Breast epithelium (tissue), 4 donors: ENCODE measurements at regions not wholly inside any gene's neighbourhood (a gene's known extent, or its start where the extent isn't known, plus 50 kb on each side); places are given as distances from the start of the nearest gene placed in this dataset.

ENCODE experiments used
- DNase-seq, 2 donors: peaks; one replicate each; pipeline ENCODE4 v3.0.0-alpha.2; 2019; ENCODE audit warnings: low spot score in 2 of 2
- H3K27ac ChIP-seq, 2 donors: fragments of 200-600 bp; sonication (generic) in 1 of 2; one replicate each; pipeline ENCODE4 v1.5.1; 2016 to 2019; ENCODE audit warnings: mild to moderate bottlenecking in 1 of 2
- H3K27me3 ChIP-seq, 2 donors: fragments of 200-600 bp; sonication (generic) in 1 of 2; one replicate each; pipeline versions ENCODE4 v1.5.1 to v1.6.0; 2017 to 2019; ENCODE audit warnings: control low read depth in 1 of 2, mild to moderate bottlenecking in 1 of 2
- H3K36me3 ChIP-seq: fragments of 200-600 bp; one replicate; pipeline ENCODE4 v1.5.1; 2019
- H3K4me1 ChIP-seq, 2 donors: fragments of 200-600 bp; sonication (generic); one replicate each; pipeline ENCODE4 v1.5.1; 2016 to 2019; ENCODE audit warnings: control low read depth in 1 of 2
- H3K4me3 ChIP-seq, 3 donors: fragments of 200-600 bp; sonication (generic); 1 replicate in 2 of 3; 2 replicates in 1 of 3; pipeline ENCODE4 v1.5.1; 2016 to 2019; ENCODE audit warnings: mild to moderate bottlenecking in 3 of 3, moderate library complexity in 2 of 3
- H3K9me3 ChIP-seq, 2 donors: fragments of 200-600 bp; sonication (generic) in 1 of 2; one replicate each; pipeline ENCODE4 v1.5.1; 2016 to 2019; ENCODE audit warnings: control low read depth in 1 of 2
- POLR2A ChIP-seq: fragments of 450-650 bp; IDR thresholded peaks from one replicate; pipeline ENCODE4 v1.6.1; 2016; ENCODE audit warnings: antibody characterized with exemption, mild to moderate bottlenecking, moderate library complexity
- POLR2AphosphoS5 ChIP-seq, 3 donors: sonication (generic); formaldehyde crosslinking; IDR thresholded peaks; one replicate each; pipeline ENCODE4 v1.6.1; 2017; ENCODE audit warnings: antibody characterized with exemption in 3 of 3
- intact Hi-C: fragments of 100-400 bp; cut with DNase I; formaldehyde crosslinking; loops from one replicate; pipeline ENCODE4 v1.15.1; 2023; ENCODE audit warnings: low total_unique reads
- TF ChIP-seq, protein P1 (sequence below), 3 donors: fragments of 450-650 bp; IDR thresholded peaks; one replicate each; pipeline ENCODE4 v1.5.1; 2016 to 2017; ENCODE audit warnings: antibody characterized with exemption in 3 of 3, mild to moderate bottlenecking in 3 of 3, moderate library complexity in 3 of 3

DNA sequence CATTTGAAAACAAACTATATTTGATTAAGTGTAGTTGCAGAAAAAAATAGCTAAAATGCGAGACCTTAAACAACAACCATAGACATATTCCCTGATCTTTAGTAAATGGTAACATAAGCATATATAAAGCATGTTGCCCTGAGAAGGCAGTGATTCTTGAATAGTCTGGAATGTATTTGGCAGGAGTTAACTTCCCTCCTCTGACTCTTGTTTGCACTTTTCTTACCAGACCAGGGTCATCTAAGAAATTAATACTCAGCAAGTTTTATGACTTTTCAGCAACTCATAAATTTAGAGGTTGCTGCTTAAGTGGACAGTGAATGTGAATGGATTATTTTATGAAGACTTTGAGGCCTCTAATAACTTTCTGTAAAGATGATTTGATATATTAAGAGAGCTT is 55.3 kb upstream of the NUDT12 start:
- Histone ChIP-seq H3K36me3 (no peaks in the 10 kb centered on the region), H3K4me1 (no peaks in the 10 kb centered on the region), H3K27ac (no peak overlapping the region), H3K27me3 (no peaks in the 10 kb centered on the region), H3K9me3 (no peaks in the 10 kb centered on the region), H3K4me3 (no peak overlapping the region)
- TF ChIP-seq POLR2A: no peak
- no peak for TF ChIP-seq POLR2AphosphoS5 (IDR thresholded peaks at IDR 0.05)
- TF ChIP-seq, protein P1, sequence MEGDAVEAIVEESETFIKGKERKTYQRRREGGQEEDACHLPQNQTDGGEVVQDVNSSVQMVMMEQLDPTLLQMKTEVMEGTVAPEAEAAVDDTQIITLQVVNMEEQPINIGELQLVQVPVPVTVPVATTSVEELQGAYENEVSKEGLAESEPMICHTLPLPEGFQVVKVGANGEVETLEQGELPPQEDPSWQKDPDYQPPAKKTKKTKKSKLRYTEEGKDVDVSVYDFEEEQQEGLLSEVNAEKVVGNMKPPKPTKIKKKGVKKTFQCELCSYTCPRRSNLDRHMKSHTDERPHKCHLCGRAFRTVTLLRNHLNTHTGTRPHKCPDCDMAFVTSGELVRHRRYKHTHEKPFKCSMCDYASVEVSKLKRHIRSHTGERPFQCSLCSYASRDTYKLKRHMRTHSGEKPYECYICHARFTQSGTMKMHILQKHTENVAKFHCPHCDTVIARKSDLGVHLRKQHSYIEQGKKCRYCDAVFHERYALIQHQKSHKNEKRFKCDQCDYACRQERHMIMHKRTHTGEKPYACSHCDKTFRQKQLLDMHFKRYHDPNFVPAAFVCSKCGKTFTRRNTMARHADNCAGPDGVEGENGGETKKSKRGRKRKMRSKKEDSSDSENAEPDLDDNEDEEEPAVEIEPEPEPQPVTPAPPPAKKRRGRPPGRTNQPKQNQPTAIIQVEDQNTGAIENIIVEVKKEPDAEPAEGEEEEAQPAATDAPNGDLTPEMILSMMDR (IDR thresholded peaks at IDR 0.05): no peak
- intact Hi-C loops: no loop called here
- DNase-seq: no peak

DNA sequence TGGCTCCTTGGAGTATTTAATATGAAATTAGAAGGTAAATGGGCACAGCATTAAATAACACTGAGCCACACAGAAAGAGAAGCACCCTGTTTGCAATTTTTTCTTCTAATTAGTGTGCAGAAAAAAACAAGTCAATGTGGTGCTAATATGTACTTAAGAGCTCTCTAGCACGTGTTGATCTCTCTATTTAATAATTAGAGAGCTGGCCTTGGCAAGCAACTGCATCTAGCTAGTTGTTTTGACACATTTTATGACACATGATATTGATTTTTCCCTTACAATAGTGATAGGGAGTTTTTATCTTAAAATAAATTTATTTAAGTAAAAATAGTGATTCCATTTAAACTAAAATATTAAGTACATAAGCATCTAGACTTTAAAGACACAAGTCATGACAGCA is 54.5 kb upstream of the NUDT12 start:
- no peaks in the 10 kb centered on the region for H3K4me1 ChIP-seq
- H3K9me3 ChIP-seq: no peaks in the 10 kb centered on the region
- no peak for TF ChIP-seq POLR2AphosphoS5 (IDR thresholded peaks at IDR 0.05)
- TF ChIP-seq, protein P1 (IDR thresholded peaks at IDR 0.05): no peak
- no peak for TF ChIP-seq POLR2A
- intact Hi-C loops: no loop called here
- no peaks in the 10 kb centered on the region for H3K27me3 ChIP-seq
- no peak overlapping the region for H3K4me3 ChIP-seq
- H3K27ac ChIP-seq: no peak overlapping the region
- no peak for DNase-seq
- H3K36me3 ChIP-seq: no peaks in the 10 kb centered on the region

DNA sequence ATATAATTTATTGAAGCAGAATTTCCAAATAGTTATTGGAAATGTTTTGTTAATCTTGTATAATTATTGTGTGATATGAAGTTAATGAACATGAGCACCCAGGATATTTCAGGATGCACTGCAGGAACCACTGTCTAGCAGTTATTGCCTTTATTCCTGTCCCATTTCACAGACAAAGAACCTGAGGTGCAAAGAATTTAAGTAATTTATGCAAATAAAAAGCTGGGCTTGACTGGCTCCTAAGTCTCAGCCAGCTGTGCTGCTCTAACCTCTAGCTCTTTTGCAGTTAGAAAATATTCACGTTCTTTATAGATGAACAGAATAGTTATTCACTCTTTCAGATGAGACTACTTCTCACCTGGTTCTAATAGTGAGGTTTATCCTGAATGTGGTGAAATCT is 50.0 kb upstream of the NUDT12 start:
- H3K36me3 ChIP-seq: no peaks in the 10 kb centered on the region
- no peak overlapping the region for H3K4me3 ChIP-seq
- no peak for DNase-seq
- H3K9me3 ChIP-seq: no peaks in the 10 kb centered on the region
- H3K27me3 ChIP-seq: no peaks in the 10 kb centered on the region
- intact Hi-C loops: no loop called here
- H3K4me1 ChIP-seq: no peaks in the 10 kb centered on the region
- H3K27ac ChIP-seq: no peak overlapping the region
- no peak for TF ChIP-seq POLR2A
- no peak for TF ChIP-seq POLR2AphosphoS5 (IDR thresholded peaks at IDR 0.05)
- TF ChIP-seq, protein P1 (IDR thresholded peaks at IDR 0.05): no peak
